Tibial nerve (tissue), 3 donors: ENCODE measurements at regions not wholly inside any gene's neighbourhood (a gene's known extent, or its start where the extent isn't known, plus 50 kb on each side); places are given as distances from the start of the nearest gene placed in this dataset.

Experiments used
- POLR2A ChIP-seq, 2 donors: fragments of 450-650 bp; IDR thresholded peaks; one replicate each; pipeline ENCODE4 v1.6.1; 2017; ENCODE audit warnings: antibody characterized with exemption in 2 of 2, mild to moderate bottlenecking in 2 of 2, moderate library complexity in 2 of 2
- TF ChIP-seq, protein P1 (sequence below), 5 experiments: fragments of 200-600 bp in 3 of 5; fragments of 450-650 bp in 2 of 5; sonication (generic) in 3 of 5; IDR thresholded peaks; one replicate each; pipeline ENCODE4 v1.5.1; 2016 to 2019; ENCODE audit warnings: antibody characterized with exemption in 5 of 5, mild to moderate bottlenecking in 3 of 5, moderate library complexity in 2 of 5

DNA sequence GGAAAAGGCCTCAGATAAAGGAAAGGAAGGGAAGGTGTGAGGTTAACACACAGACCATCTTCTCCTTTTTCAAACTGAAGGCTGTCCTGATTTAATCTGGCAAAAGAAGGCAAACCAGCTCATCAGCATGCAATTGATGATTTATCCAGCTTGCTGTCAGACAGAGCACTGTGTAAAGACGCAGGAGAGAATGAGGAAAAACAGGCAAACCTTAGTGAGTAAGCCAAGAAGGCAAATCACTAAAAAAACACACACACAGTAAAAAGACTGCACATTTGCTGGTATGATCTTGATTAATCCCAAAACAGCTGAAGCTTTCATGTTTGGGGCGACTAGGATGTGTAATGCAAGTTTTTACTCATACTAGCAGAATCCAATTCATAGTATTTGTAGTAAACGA, 65.8 kb upstream of the SKAP2 start:
- no peak for TF ChIP-seq POLR2A (IDR thresholded peaks at IDR 0.05)
- TF ChIP-seq, protein P1, sequence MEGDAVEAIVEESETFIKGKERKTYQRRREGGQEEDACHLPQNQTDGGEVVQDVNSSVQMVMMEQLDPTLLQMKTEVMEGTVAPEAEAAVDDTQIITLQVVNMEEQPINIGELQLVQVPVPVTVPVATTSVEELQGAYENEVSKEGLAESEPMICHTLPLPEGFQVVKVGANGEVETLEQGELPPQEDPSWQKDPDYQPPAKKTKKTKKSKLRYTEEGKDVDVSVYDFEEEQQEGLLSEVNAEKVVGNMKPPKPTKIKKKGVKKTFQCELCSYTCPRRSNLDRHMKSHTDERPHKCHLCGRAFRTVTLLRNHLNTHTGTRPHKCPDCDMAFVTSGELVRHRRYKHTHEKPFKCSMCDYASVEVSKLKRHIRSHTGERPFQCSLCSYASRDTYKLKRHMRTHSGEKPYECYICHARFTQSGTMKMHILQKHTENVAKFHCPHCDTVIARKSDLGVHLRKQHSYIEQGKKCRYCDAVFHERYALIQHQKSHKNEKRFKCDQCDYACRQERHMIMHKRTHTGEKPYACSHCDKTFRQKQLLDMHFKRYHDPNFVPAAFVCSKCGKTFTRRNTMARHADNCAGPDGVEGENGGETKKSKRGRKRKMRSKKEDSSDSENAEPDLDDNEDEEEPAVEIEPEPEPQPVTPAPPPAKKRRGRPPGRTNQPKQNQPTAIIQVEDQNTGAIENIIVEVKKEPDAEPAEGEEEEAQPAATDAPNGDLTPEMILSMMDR (IDR thresholded peaks at IDR 0.05), result no peak
